Neuronal stem cell (in vitro differentiated cells): ENCODE measurements at regions not wholly inside any gene's neighbourhood (a gene's known extent, or its start where the extent isn't known, plus 50 kb on each side); places are given as distances from the start of the nearest gene placed in this dataset.

Experiments used
- DNase-seq: peaks from one replicate; pipeline ENCODE4 v3.0.0-alpha.2; 2013; ENCODE audit warnings: low spot score
- H2AFZ ChIP-seq: one replicate; pipeline ENCODE4 v1.6.1; 2013; ENCODE audit warnings: mild to moderate bottlenecking, low read length, inconsistent platforms
- H2AK5ac ChIP-seq: 2 replicates; pipeline ENCODE4 v1.6.1; 2013; ENCODE audit warnings: low read depth, mild to moderate bottlenecking, inconsistent platforms, low read length, moderate library complexity, mixed read lengths
- H2BK120ac ChIP-seq: 2 replicates; pipeline ENCODE4 v1.6.1; 2013; ENCODE audit warnings: low read depth, mild to moderate bottlenecking, inconsistent platforms, low read length, moderate library complexity, mixed read lengths
- H2BK12ac ChIP-seq: one replicate; pipeline ENCODE4 v1.6.1; 2013; ENCODE audit warnings: low read length, inconsistent platforms
- H2BK15ac ChIP-seq: 2 replicates; pipeline ENCODE4 v1.6.1; 2013; ENCODE audit warnings: mild to moderate bottlenecking, low read length, inconsistent platforms, mixed read lengths
- H2BK5ac ChIP-seq: one replicate; pipeline ENCODE4 v1.6.1; 2013; ENCODE audit warnings: inconsistent platforms, mild to moderate bottlenecking, low read length, moderate library complexity
- H3K14ac ChIP-seq: one replicate; pipeline ENCODE4 v1.6.1; 2013; ENCODE audit warnings: low read length, inconsistent platforms
- H3K18ac ChIP-seq: 2 replicates; pipeline ENCODE4 v1.6.1; 2013; ENCODE audit warnings: low read length, inconsistent platforms
- H3K23ac ChIP-seq: 2 replicates; pipeline ENCODE4 v1.6.1; 2013; ENCODE audit warnings: low read depth, mild to moderate bottlenecking, mixed read lengths, low read length, inconsistent platforms; ENCODE audit not compliant: poor library complexity
- H3K27ac ChIP-seq: replicated peaks from 3 replicates; pipeline ENCODE4 v1.5.1; 2013; ENCODE audit warnings: low read length, inconsistent platforms
- H3K27me3 ChIP-seq, 3 experiments: 2 replicates each; pipeline ENCODE4 v1.6.1; 2013; ENCODE audit warnings: low read length in 3 of 3, mild to moderate bottlenecking in 2 of 3, inconsistent platforms in 1 of 3, low read depth in 1 of 3, mixed read lengths in 1 of 3, moderate library complexity in 1 of 3; ENCODE audit not compliant: control insufficient read depth in 3 of 3, insufficient read depth in 3 of 3
- H3K36me3 ChIP-seq, 2 donors: replicated peaks in 1 of 2; 2 replicates each; pipeline ENCODE4 v1.6.1; 2013; ENCODE audit warnings: low read length in 2 of 2; ENCODE audit not compliant: control insufficient read depth in 2 of 2, insufficient read depth in 2 of 2
- H3K4ac ChIP-seq: 2 replicates; pipeline ENCODE4 v1.6.1; 2013; ENCODE audit warnings: inconsistent platforms, mild to moderate bottlenecking, low read length, moderate library complexity
- H3K4me1 ChIP-seq, 2 donors: 1 replicate in 1 of 2; 2 replicates in 1 of 2; pipeline ENCODE4 v1.6.1; 2013; ENCODE audit warnings: low read length in 2 of 2, low read depth in 1 of 2; ENCODE audit not compliant: control insufficient read depth in 2 of 2, insufficient read depth in 1 of 2
- H3K4me2 ChIP-seq: one replicate; pipeline ENCODE4 v1.6.1; 2013; ENCODE audit warnings: mild to moderate bottlenecking, low read length, inconsistent platforms; ENCODE audit not compliant: insufficient read depth, poor library complexity, severe bottlenecking
- H3K4me3 ChIP-seq, 2 donors: 2 replicates each; pipeline ENCODE4 v1.5.1; 2013; ENCODE audit warnings: low read length in 2 of 2, mild to moderate bottlenecking in 2 of 2, inconsistent platforms in 1 of 2, moderate library complexity in 1 of 2
- H3K79me1 ChIP-seq: one replicate; pipeline ENCODE4 v1.6.1; 2013; ENCODE audit warnings: low read depth, mild to moderate bottlenecking, inconsistent platforms, low read length, moderate library complexity
- H3K9ac ChIP-seq: one replicate; pipeline ENCODE4 v1.6.1; 2013; ENCODE audit warnings: mild to moderate bottlenecking, low read depth, low read length, inconsistent platforms; ENCODE audit not compliant: poor library complexity
- H3K9me3 ChIP-seq, 2 donors: replicated peaks in 1 of 2; 2 replicates each; pipeline versions ENCODE3 to v1.6.1; 2013; ENCODE audit warnings: low read length in 2 of 2, mild to moderate bottlenecking in 2 of 2, inconsistent platforms in 1 of 2, low read depth in 1 of 2, mixed read lengths in 1 of 2, moderate library complexity in 1 of 2; ENCODE audit not compliant: control insufficient read depth in 2 of 2, insufficient read depth in 1 of 2
- H4K8ac ChIP-seq: one replicate; pipeline ENCODE4 v1.6.1; 2013; ENCODE audit warnings: low read depth, mild to moderate bottlenecking, inconsistent platforms, low read length, moderate library complexity
- H4K91ac ChIP-seq: one replicate; pipeline ENCODE4 v1.6.1; 2013; ENCODE audit warnings: low read length, low read depth, mild to moderate bottlenecking, inconsistent platforms; ENCODE audit not compliant: poor library complexity
- WGBS, 2 donors: extraction: QIAGEN DNeasy Blood & Tissue Kit; methylation state at CpG; one replicate each; pipeline ENCODE4 v1.1.7; 2013; ENCODE audit warnings: missing lambda C conversion rate in 2 of 2, mixed read lengths in 1 of 2; ENCODE audit not compliant: insufficient read length in 2 of 2, insufficient replicate concordance in 1 of 2; ENCODE audit errors: extremely low coverage in 2 of 2; 5-methylcytosine and 5-hydroxymethylcytosine counted together

DNA sequence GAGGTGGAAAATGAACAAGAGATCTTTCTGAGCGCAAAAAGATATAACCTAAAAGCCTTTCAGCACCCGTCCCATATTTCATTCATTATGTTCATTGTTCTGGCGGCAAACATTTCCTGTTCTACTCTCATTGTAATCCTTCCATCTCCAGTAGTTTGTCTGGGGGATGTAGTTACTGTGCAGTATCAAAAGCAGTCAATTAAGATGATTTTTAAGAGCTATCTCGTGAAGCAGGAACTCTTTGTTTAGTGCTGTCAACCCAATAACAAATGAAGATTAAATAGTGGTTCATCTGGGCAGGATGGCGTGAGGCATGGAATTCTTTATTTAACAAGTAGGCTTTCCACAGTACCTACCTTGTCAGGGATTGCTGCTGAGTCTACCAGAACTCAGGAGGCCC, 876.7 kb downstream of the HACE1 start:
- no peak overlapping the region for H3K4me3 ChIP-seq
- no peak overlapping the region for H3K18ac ChIP-seq
- H3K9me3 ChIP-seq: no peaks in the 10 kb centered on the region
- H3K4me1 ChIP-seq: no peaks in the 10 kb centered on the region
- H3K79me1 ChIP-seq: no peaks in the 10 kb centered on the region
- no peak overlapping the region for H4K91ac ChIP-seq
- H3K4me2 ChIP-seq: no peak overlapping the region
- H2BK12ac ChIP-seq: no peak overlapping the region
- no peak overlapping the region for H4K8ac ChIP-seq
- no peaks in the 10 kb centered on the region for H3K36me3 ChIP-seq
- H3K23ac ChIP-seq: no peak overlapping the region
- no peak overlapping the region for H3K14ac ChIP-seq
- no peak overlapping the region for H3K4ac ChIP-seq
- DNase-seq: no peak
- no peak overlapping the region for H2AK5ac ChIP-seq
- H2BK15ac ChIP-seq: no peak overlapping the region
- no peak overlapping the region for H3K27ac ChIP-seq
- H3K9ac ChIP-seq: no peak overlapping the region
- H2AFZ ChIP-seq: no peak overlapping the region
- no peak overlapping the region for H2BK5ac ChIP-seq
- WGBS, 2 donors: no CpG with 5 or more reads among the region's 5 CpGs
- no peak overlapping the region for H2BK120ac ChIP-seq
- no peaks in the 10 kb centered on the region for H3K27me3 ChIP-seq

DNA sequence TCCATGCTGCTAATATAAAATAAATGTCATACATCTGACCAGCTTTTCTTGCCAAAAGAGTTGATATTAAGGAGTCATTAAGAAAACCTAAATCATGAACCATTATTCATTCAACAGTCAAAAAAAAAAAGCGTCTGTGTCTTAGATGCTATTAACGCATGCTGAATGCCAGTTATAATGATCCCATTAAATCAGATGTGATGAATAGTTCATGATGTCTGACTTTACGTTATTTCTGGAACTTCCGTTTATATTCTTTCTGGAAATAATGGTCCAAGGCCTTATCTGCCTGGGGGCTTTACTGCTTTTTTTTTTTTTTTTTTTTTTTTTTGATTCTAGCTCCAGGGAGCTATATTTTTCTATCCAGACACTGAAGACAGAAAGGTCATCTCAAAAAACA, 877.1 kb downstream of the HACE1 start:
- Histone ChIP-seq H3K4me3 (no peak overlapping the region), H4K91ac (no peak overlapping the region), H2AK5ac (no peak overlapping the region), H2BK15ac (no peak overlapping the region), H3K36me3 (no peaks in the 10 kb centered on the region), H3K79me1 (no peaks in the 10 kb centered on the region), H2AFZ (no peak overlapping the region), H2BK120ac (no peak overlapping the region), H2BK5ac (no peak overlapping the region), H3K9ac (no peak overlapping the region), H3K27me3 (no peaks in the 10 kb centered on the region), H3K27ac (no peak overlapping the region), H3K4ac (no peak overlapping the region), H3K4me2 (no peak overlapping the region), H3K9me3 (no peaks in the 10 kb centered on the region), H3K18ac (no peak overlapping the region), H3K14ac (no peak overlapping the region), H2BK12ac (no peak overlapping the region), H3K4me1 (no peaks in the 10 kb centered on the region), H3K23ac (no peak overlapping the region), H4K8ac (no peak overlapping the region)
- WGBS, 2 donors: no CpG with 5 or more reads among the region's 4 CpGs
- DNase-seq: no peak

DNA sequence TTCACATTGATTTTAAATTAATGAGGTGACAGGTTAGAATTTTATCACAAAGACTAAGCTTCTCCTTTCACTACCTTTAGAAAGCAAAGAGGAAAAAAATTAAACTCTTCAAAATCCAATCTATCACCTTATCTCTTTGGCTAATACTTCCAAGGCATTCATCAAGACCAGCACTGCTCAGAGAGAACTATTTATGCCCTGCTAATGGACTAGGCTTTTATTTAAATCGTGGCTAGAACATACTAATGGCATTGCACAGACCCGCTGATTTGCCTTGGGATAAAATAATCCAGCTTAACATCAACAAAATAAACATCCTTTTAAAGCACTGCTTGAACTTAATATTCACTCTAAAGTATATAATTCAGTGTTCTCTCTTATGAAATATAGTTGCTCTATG, 880.4 kb downstream of the HACE1 start:
- H3K18ac ChIP-seq: no peak overlapping the region
- H3K27ac ChIP-seq: no peak overlapping the region
- no peak overlapping the region for H2BK15ac ChIP-seq
- no peak overlapping the region for H2BK120ac ChIP-seq
- no peak overlapping the region for H3K9ac ChIP-seq
- H3K4me2 ChIP-seq: no peak overlapping the region
- no peak overlapping the region for H4K91ac ChIP-seq
- H4K8ac ChIP-seq: no peak overlapping the region
- H2BK5ac ChIP-seq: no peak overlapping the region
- H3K27me3 ChIP-seq: no peaks in the 10 kb centered on the region
- no peak overlapping the region for H3K23ac ChIP-seq
- no peaks in the 10 kb centered on the region for H3K9me3 ChIP-seq
- no peaks in the 10 kb centered on the region for H3K36me3 ChIP-seq
- no peak overlapping the region for H3K14ac ChIP-seq
- no peaks in the 10 kb centered on the region for H3K79me1 ChIP-seq
- no peak for DNase-seq
- H2AK5ac ChIP-seq: no peak overlapping the region
- WGBS, 2 donors: no CpG with 5 or more reads among the region's 2 CpGs
- H2AFZ ChIP-seq: no peak overlapping the region
- H3K4me3 ChIP-seq: no peak overlapping the region
- no peaks in the 10 kb centered on the region for H3K4me1 ChIP-seq
- H3K4ac ChIP-seq: no peak overlapping the region
- H2BK12ac ChIP-seq: no peak overlapping the region

DNA sequence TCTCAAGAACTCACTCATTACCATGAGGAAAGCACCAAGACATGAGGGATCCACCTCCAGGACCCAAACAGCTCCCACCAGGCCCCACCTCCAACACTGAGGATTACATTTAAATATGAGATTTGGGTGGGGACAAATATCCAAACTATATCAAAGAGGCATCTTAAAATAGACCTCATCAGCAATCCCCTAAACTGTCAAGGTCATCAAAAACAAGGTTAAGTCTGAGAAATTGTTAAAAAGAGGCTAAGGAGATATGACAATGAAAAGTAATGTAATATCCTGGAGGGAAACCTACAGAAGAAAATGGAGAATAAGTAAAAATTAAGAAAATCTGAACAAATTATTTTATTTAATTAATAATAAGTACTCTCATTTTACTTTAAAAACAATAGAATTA, 922.3 kb downstream of the HACE1 start:
- Histone ChIP-seq H3K9ac (no peak overlapping the region), H3K27me3 (peaks cover 0 to 2% (median 0%) of the 10 kb centered on the region in 3 experiments)

More for the DNA sequence above, 922.3 kb downstream of the HACE1 start:
- Histone ChIP-seq H3K79me1 (no peaks in the 10 kb centered on the region), H2BK12ac (no peak overlapping the region), H3K4me3 (no peak overlapping the region), H2AFZ (no peak overlapping the region), H3K23ac (no peak overlapping the region), H2BK5ac (no peak overlapping the region), H3K14ac (no peak overlapping the region), H2AK5ac (no peak overlapping the region), H3K36me3 (no peaks in the 10 kb centered on the region), H2BK15ac (no peak overlapping the region), H3K27ac (no peak overlapping the region), H2BK120ac (no peak overlapping the region), H4K8ac (no peak overlapping the region), H3K4me1 (no peaks in the 10 kb centered on the region), H3K4me2 (no peak overlapping the region), H3K9me3 (peaks cover 0 to 2% of the 10 kb centered on the region in 2 donors), H4K91ac (no peak overlapping the region), H3K18ac (no peak overlapping the region), H3K4ac (no peak overlapping the region)
- no peak for DNase-seq
